ENCODE measurements at regions not wholly inside any gene's neighbourhood (a gene's known extent, or its start where the extent isn't known, plus 50 kb on each side); places are given as distances from the start of the nearest gene placed in this dataset.

- 74 to 75% methylated on average over 4 of the region's 4 CpGs for WGBS, 2 donors
- intact Hi-C loops (cut with DNase I), result loop anchor here in 2 of 10 donors (10.0 kb wide), 2 partner anchors 223 to 233 kb away; no protein-coding TSS in a partner anchor
- TF ChIP-seq CTCF (IDR thresholded peaks at IDR 0.05), result no peak
- Histone ChIP-seq H3K36me3 (no peaks in the 10 kb centered on the region), H3K4me3 (no peak overlapping the region), H3K4me1 (peaks cover 4 to 38% (median 13%) of the 10 kb centered on the region in 9 donors), H3K9me3 (no peaks in the 10 kb centered on the region), H3K27me3 (peaks cover 0 to 22% (median 6%) of the 10 kb centered on the region in 7 donors), H3K27ac (no peak overlapping the region)
- no peak for DNase-seq
- ATAC-seq, result no peak
Observed at GRCh38 chr12:114241973-114242434, 163.9 kb downstream of the TBX5 start.

GRCh38 chr12:114240288-114240687, 165.7 kb downstream of the TBX5 start:
- 52% methylated on average over 12 of the region's 12 CpGs for WGBS, 2 donors
- Histone ChIP-seq H3K4me3 (no peak overlapping the region), H3K27ac (peak overlapping the region in 2 of 10 donors; percentile 29 to 48), H3K4me1 (peaks cover 4 to 38% (median 13%) of the 10 kb centered on the region in 9 donors), H3K9me3 (no peaks in the 10 kb centered on the region), H3K36me3 (no peaks in the 10 kb centered on the region), H3K27me3 (peaks cover 0 to 22% (median 6%) of the 10 kb centered on the region in 7 donors)
- no peak for DNase-seq
- intact Hi-C loops (cut with DNase I), result loop anchor here in 2 of 10 donors (10.0 kb wide), 2 partner anchors 225 to 235 kb away; no protein-coding TSS in a partner anchor
- ATAC-seq, result no peak
- TF ChIP-seq CTCF (IDR thresholded peaks at IDR 0.05), result no peak

GRCh38 chr12:114238808-114239207, 167.1 kb downstream of the TBX5 start:
- Histone ChIP-seq H3K4me3 (no peak overlapping the region), H3K27ac (peak overlapping the region in 6 of 10 donors; percentile 50 to 73 (median 62)), H3K9me3 (no peaks in the 10 kb centered on the region), H3K36me3 (no peaks in the 10 kb centered on the region), H3K27me3 (peaks cover 0 to 10% (median 0%) of the 10 kb centered on the region in 7 donors), H3K4me1 (peaks cover 4 to 38% (median 13%) of the 10 kb centered on the region in 9 donors)
- WGBS, 2 donors, result 12 to 14% methylated on average over 5 of the region's 5 CpGs
- DNase-seq (peak; percentile 32 to 54), ATAC-seq (peak; percentile 84 to 99 (median 95))
- no peak for TF ChIP-seq CTCF (IDR thresholded peaks at IDR 0.05)
- intact Hi-C loops (cut with DNase I), result no loop called here

- Histone ChIP-seq H3K27me3 (peaks cover 0 to 6% (median 0%) of the 10 kb centered on the region in 7 donors), H3K36me3 (no peaks in the 10 kb centered on the region), H3K27ac (no peak overlapping the region), H3K4me1 (peaks cover 4 to 38% (median 13%) of the 10 kb centered on the region in 9 donors), H3K4me3 (no peak overlapping the region), H3K9me3 (no peaks in the 10 kb centered on the region)
- intact Hi-C loops (cut with DNase I), result no loop called here
- 33 to 37% methylated on average over 5 of the region's 5 CpGs for WGBS, 2 donors
- DNase-seq (no peak), ATAC-seq (no peak)
- TF ChIP-seq CTCF (IDR thresholded peaks at IDR 0.05), result no peak
Observed at GRCh38 chr12:114237230-114237629, 168.7 kb downstream of the TBX5 start.
